Ishikawa (cell line): ENCODE measurements at regions not wholly inside any gene's neighbourhood (a gene's known extent, or its start where the extent isn't known, plus 50 kb on each side); places are given as distances from the start of the nearest gene placed in this dataset.

Source experiments
- CEBPB ChIP-seq: IDR thresholded peaks from 2 replicates; pipeline ENCODE4 v1.6.1; 2012
- CREB1 ChIP-seq: IDR thresholded peaks from 2 replicates; pipeline ENCODE4 v1.6.1; 2012; ENCODE audit warnings: low read depth
- EGR1 ChIP-seq: IDR thresholded peaks from 2 replicates; pipeline ENCODE4 v1.6.1; 2012
- EP300 ChIP-seq: IDR thresholded peaks from 2 replicates; pipeline ENCODE4 v1.6.1; 2012; ENCODE audit warnings: borderline replicate concordance
- FOXM1 ChIP-seq: IDR thresholded peaks from 2 replicates; pipeline ENCODE4 v1.6.1; 2012; ENCODE audit warnings: low read depth, borderline replicate concordance
- MAX ChIP-seq: IDR thresholded peaks from 2 replicates; pipeline ENCODE4 v1.6.1; 2012
- NFIC ChIP-seq: IDR thresholded peaks from 2 replicates; pipeline ENCODE4 v1.6.1; 2012
- RAD21 ChIP-seq: IDR thresholded peaks from 2 replicates; pipeline ENCODE4 v1.6.1; 2012; ENCODE audit warnings: low read depth
- REST ChIP-seq: IDR thresholded peaks from 2 replicates; pipeline ENCODE4 v1.6.1; 2012; ENCODE audit warnings: low read depth, mild to moderate bottlenecking
- TAF1 ChIP-seq: IDR thresholded peaks from 2 replicates; pipeline ENCODE4 v1.6.1; 2012; ENCODE audit warnings: low read depth, mild to moderate bottlenecking
- TCF12 ChIP-seq: IDR thresholded peaks from 2 replicates; pipeline ENCODE4 v1.6.1; 2012; ENCODE audit warnings: low read depth
- TEAD4 ChIP-seq: IDR thresholded peaks from 2 replicates; pipeline ENCODE4 v1.6.1; 2012
- USF1 ChIP-seq: IDR thresholded peaks from 2 replicates; pipeline ENCODE4 v1.6.1; 2012
- YY1 ChIP-seq: IDR thresholded peaks from 2 replicates; pipeline ENCODE4 v1.6.1; 2012; ENCODE audit warnings: low read depth
- ZBTB7A ChIP-seq: IDR thresholded peaks from 2 replicates; pipeline ENCODE4 v1.6.1; 2012; ENCODE audit warnings: low read depth

- TF ChIP-seq FOXM1 (no peak), REST (no peak), USF1 (no peak), EP300 (no peak), YY1 (no peak), TAF1 (no peak), RAD21 (no peak), NFIC (no peak)
Measured at GRCh38 chr20:50291254-50292078, 100.8 kb downstream of the CEBPB start.

GRCh38 chr20:50292079-50292590 is 101.5 kb downstream of the CEBPB start:
- TF ChIP-seq EP300 (no peak), RAD21 (no peak), NFIC (no peak), TAF1 (no peak), TCF12 (no peak), EGR1 (no peak), CREB1 (no peak), MAX (no peak)

- TF ChIP-seq YY1, result no peak
- peak; percentile 74 for TF ChIP-seq USF1
- no peak for TF ChIP-seq TEAD4
- peak; percentile 91 for TF ChIP-seq ZBTB7A
- TF ChIP-seq NFIC, result peak; percentile 37; the same call in 1 of the 2 replicates
- 0 out of 2 replicates have a peak, but pooled peaks have one; percentile 6 for TF ChIP-seq CEBPB
- no peak for TF ChIP-seq FOXM1
- no peak for TF ChIP-seq REST
- TF ChIP-seq EP300, result peak; percentile 68
- peak; percentile 50; the same call in 1 of the 2 replicates for TF ChIP-seq TAF1
- peak; percentile 66; the same call in 1 of the 2 replicates for TF ChIP-seq TCF12
- 0 out of 2 replicates have a peak, but pooled peaks have one; percentile 26 for TF ChIP-seq CREB1
- no peak for TF ChIP-seq RAD21
- peak; percentile 70 for TF ChIP-seq MAX
- TF ChIP-seq EGR1, result peak; percentile 43; the same call in 1 of the 2 replicates
Measured at GRCh38 chr20:50292591-50293283, 102.1 kb downstream of the CEBPB start.

- TF ChIP-seq REST (no peak), MAX (peak; percentile 62; the same call in 1 of the 2 replicates)
Measured at GRCh38 chr20:50293284-50294139, 102.9 kb downstream of the CEBPB start.
